B cell (primary cell): ENCODE measurements at regions not wholly inside any gene's neighbourhood (a gene's known extent, or its start where the extent isn't known, plus 50 kb on each side); places are given as distances from the start of the nearest gene placed in this dataset.

Experiments used
- EZH2 ChIP-seq: IDR thresholded peaks from 2 replicates; pipeline ENCODE4 v1.6.1; 2012; ENCODE audit warnings: borderline replicate concordance, low read depth, mild to moderate bottlenecking, moderate library complexity, low read length; ENCODE audit not compliant: insufficient read depth, poor library complexity, severe bottlenecking
- TF ChIP-seq, protein P1 (sequence below): fragments of 200-600 bp; IDR thresholded peaks from one replicate; pipeline ENCODE4 v1.8.0; 2022; ENCODE audit warnings: antibody characterized with exemption, mild to moderate bottlenecking

- TF ChIP-seq, protein P1, sequence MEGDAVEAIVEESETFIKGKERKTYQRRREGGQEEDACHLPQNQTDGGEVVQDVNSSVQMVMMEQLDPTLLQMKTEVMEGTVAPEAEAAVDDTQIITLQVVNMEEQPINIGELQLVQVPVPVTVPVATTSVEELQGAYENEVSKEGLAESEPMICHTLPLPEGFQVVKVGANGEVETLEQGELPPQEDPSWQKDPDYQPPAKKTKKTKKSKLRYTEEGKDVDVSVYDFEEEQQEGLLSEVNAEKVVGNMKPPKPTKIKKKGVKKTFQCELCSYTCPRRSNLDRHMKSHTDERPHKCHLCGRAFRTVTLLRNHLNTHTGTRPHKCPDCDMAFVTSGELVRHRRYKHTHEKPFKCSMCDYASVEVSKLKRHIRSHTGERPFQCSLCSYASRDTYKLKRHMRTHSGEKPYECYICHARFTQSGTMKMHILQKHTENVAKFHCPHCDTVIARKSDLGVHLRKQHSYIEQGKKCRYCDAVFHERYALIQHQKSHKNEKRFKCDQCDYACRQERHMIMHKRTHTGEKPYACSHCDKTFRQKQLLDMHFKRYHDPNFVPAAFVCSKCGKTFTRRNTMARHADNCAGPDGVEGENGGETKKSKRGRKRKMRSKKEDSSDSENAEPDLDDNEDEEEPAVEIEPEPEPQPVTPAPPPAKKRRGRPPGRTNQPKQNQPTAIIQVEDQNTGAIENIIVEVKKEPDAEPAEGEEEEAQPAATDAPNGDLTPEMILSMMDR: no peak
- no peak for TF ChIP-seq EZH2
Measured at GRCh38 chr10:130543794-130544193, 407.6 kb downstream of the GLRX3 start.
